GM12878 (cell line): ENCODE measurements at regions not wholly inside any gene's neighbourhood (a gene's known extent, or its start where the extent isn't known, plus 50 kb on each side); places are given as distances from the start of the nearest gene placed in this dataset.

ENCODE experiments used
- CBFB ChIP-seq: IDR thresholded peaks from 2 replicates; pipeline ENCODE4 v1.6.1; 2016; ENCODE audit warnings: antibody characterized with exemption, low read depth
- CREB1 ChIP-seq: IDR thresholded peaks from 2 replicates; pipeline ENCODE4 v1.6.1; 2012; ENCODE audit warnings: low read depth, mild to moderate bottlenecking, inconsistent platforms
- KDM1A ChIP-seq: fragments of 200-600 bp; sonication (generic); IDR thresholded peaks from 2 replicates; pipeline ENCODE4 v1.6.1; 2016; ENCODE audit warnings: borderline replicate concordance
- TCF12 ChIP-seq: IDR thresholded peaks from 2 replicates; pipeline ENCODE4 v1.6.1; 2011; ENCODE audit warnings: low read depth, mild to moderate bottlenecking, low read length

- TF ChIP-seq CBFB (no peak), KDM1A (no peak), TCF12 (no peak), CREB1 (no peak)
Observed at GRCh38 chr4:146098397-146098796, 77.1 kb upstream of the LSM6 start.
